NB4 (cell line): ENCODE measurements at regions not wholly inside any gene's neighbourhood (a gene's known extent, or its start where the extent isn't known, plus 50 kb on each side); places are given as distances from the start of the nearest gene placed in this dataset.

Experiments used
- DNase-seq: peaks from one replicate; pipeline ENCODE4 v3.0.0; 2010; ENCODE audit warnings: low read depth
- H3K4me3 ChIP-seq: one replicate; pipeline ENCODE4 v1.5.1; 2011; ENCODE audit warnings: mild to moderate bottlenecking, low read depth, low read length, moderate library complexity
- MYC ChIP-seq: IDR thresholded peaks from 2 replicates; pipeline ENCODE4 v1.6.1; 2011; ENCODE audit warnings: low read depth, low read length
- POLR2A ChIP-seq: IDR thresholded peaks from 2 replicates; pipeline ENCODE4 v1.6.1; 2011; ENCODE audit warnings: mild to moderate bottlenecking; ENCODE audit not compliant: insufficient read length; ENCODE audit errors: extremely low read depth
- TF ChIP-seq, protein P1 (sequence below): IDR thresholded peaks from 2 replicates; pipeline ENCODE4 v1.6.1; 2011; ENCODE audit warnings: low read depth, low read length
- TF ChIP-seq, protein P2 (sequence below): IDR thresholded peaks from one replicate; pipeline ENCODE4 v1.5.1; 2012; ENCODE audit warnings: low read depth, low read length

DNA sequence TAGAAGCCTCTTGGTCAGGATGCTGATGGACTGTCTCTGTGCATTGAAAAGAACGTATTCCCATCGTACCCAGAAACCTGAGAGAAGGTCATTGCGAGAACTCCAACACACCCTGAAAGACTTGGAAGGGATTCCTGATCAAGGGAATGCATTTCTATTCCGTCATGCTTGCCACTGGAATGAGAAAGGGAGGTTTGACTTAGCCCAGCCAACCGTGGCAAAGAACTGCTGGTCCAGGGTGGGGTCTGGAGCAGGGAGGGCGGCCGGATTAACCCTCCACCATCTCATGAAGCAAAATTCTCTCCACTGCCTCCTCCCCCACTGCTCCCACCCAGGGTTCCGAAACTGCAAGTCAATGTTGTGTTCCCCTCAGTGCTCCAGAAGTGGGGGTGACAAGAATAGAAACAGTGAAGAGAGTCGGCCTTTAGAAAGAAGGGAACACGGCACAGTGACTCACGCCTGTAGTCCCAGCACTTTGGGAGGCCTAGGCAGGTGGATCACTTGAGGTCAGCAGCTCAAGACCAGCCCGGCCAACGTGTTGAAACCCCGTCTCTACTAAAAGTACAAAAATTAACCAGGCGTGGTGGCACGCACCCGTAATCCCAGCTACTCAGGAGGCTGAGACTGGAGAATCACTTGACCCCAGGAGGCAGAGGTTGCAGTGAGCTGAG, 137.5 kb upstream of the MGMT start:
- TF ChIP-seq POLR2A (no peak), MYC (no peak)
- TF ChIP-seq, protein P1, sequence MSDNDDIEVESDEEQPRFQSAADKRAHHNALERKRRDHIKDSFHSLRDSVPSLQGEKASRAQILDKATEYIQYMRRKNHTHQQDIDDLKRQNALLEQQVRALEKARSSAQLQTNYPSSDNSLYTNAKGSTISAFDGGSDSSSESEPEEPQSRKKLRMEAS, result no peak
- TF ChIP-seq, protein P2, sequence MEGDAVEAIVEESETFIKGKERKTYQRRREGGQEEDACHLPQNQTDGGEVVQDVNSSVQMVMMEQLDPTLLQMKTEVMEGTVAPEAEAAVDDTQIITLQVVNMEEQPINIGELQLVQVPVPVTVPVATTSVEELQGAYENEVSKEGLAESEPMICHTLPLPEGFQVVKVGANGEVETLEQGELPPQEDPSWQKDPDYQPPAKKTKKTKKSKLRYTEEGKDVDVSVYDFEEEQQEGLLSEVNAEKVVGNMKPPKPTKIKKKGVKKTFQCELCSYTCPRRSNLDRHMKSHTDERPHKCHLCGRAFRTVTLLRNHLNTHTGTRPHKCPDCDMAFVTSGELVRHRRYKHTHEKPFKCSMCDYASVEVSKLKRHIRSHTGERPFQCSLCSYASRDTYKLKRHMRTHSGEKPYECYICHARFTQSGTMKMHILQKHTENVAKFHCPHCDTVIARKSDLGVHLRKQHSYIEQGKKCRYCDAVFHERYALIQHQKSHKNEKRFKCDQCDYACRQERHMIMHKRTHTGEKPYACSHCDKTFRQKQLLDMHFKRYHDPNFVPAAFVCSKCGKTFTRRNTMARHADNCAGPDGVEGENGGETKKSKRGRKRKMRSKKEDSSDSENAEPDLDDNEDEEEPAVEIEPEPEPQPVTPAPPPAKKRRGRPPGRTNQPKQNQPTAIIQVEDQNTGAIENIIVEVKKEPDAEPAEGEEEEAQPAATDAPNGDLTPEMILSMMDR, result no peak
- DNase-seq, result no peak
- no peak overlapping the region for H3K4me3 ChIP-seq

DNA sequence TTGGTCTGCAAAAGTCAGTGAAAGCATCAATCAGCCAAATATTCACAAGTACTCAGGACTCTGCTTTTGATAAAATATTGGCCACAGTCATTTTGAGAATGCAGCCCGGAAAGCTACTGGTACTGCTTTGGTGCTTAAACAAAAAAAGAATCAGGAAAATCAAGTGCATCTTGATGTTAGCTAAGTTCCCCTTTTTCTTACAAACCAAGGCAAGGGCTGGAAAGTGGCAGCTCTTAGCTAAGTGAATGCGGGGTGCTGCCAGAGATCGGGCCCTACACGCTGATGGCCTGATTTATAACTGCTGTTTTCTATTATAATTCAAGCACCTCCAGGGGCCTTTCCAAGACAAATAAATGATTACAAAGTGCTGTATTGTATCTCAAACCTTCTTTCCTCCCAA, 136.8 kb upstream of the MGMT start:
- peak; percentile 12 for DNase-seq
- no peak overlapping the region for H3K4me3 ChIP-seq
- TF ChIP-seq, protein P2, result no peak
- TF ChIP-seq POLR2A (no peak), MYC (no peak)
- TF ChIP-seq, protein P1, result no peak

DNA sequence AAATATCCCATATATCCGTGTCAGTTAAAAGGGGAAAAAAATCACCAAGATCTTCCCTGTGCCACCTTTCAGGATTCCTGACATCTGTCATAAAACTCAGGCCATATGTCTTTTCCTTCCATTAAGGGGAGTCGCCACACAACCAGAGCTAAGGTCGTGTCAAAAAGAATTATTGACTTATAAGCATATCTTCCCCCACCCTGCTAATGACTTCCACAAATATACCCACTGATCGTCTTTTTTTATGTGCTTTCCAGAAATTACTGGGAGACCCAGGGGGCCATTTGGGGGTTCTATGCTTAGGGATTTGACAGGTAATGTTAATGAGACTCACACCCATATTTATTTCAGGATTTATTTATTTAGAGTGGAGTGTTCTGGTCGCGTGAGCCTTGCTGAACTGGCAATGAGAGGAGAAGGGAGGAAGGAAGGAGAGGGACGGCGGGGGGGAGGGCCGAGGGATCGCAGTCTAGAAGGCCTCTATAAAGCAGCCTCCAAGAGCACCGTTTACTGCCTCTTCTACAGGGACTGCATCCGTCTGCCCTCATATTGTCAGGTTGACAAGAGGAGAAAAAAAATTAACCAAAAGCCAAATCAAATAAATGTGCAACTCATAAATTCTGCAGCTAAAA, 135.7 kb upstream of the MGMT start:
- no peak overlapping the region for H3K4me3 ChIP-seq
- no peak for TF ChIP-seq MYC
- TF ChIP-seq, protein P1, result no peak
- TF ChIP-seq POLR2A, result no peak
- TF ChIP-seq, protein P2, result no peak
- no peak for DNase-seq

DNA sequence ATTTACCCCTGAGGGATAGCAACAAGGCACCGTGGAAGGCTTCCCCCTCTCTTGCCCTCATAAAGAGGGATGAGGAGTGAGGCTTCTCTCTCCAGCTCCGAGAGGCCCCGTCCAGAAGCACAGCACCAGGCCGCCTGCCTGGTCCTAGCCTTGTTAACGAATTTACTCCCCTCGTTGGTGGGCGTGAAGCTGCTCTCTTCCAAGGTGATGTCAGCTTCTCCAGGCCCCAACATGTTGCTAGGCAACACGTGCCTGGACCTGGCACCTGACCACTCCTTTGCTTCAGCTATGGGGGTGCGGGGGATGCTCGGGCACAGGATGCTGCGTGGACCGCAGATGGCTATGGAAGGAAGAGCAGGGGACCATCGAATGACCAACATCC, 135.2 kb upstream of the MGMT start:
- no peak for DNase-seq
- TF ChIP-seq POLR2A, result no peak
- TF ChIP-seq, protein P1, result no peak
- TF ChIP-seq MYC, result no peak
- TF ChIP-seq, protein P2, result no peak
- no peak overlapping the region for H3K4me3 ChIP-seq

DNA sequence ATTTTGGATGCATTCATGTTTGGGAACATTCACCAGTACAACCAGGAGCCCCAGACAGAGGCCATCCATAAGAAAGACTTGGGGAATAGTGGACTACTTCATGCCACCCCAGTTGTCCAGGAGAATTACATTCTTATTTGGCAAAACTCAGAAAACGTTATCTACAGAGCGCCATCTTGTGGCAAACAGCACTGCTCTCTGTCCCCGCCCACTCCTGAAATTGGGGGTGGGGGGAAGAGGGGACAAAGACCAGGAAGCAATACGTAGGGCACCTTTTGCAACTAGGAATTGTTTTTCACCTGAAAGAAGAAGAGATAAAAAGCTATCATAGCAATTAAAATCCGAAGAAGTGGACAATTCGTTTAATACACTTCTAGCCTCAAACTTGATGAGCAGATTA, 134.6 kb upstream of the MGMT start:
- no peak for TF ChIP-seq POLR2A
- TF ChIP-seq, protein P2, result peak; percentile 88
- H3K4me3 ChIP-seq, result no peak overlapping the region
- DNase-seq, result peak; percentile 66

DNA sequence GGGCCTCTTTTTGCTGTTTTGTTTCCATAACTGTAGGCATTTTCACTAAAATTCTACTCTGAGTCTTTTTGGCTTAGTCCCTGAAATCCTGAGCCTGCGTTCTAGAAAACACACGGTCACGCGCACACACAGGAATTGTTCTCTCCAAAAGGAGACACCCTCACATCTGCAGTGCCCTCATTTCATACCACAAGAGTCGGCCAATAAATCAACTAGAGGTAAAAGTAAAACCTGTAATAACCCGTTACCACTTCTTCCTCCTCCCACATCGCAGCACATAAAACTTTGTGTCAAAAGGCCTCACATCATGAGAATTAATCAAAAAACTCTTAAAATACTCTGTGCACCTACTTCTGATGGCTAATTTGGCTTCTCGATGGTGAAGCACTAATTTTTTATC, 133.3 kb upstream of the MGMT start:
- TF ChIP-seq, protein P1, result no peak
- TF ChIP-seq MYC (no peak), POLR2A (no peak)
- TF ChIP-seq, protein P2, result no peak
- DNase-seq, result no peak
- H3K4me3 ChIP-seq, result no peak overlapping the region
